ENCODE measurements at regions not wholly inside any gene's neighbourhood (a gene's known extent, or its start where the extent isn't known, plus 50 kb on each side); places are given as distances from the start of the nearest gene placed in this dataset.

DNA sequence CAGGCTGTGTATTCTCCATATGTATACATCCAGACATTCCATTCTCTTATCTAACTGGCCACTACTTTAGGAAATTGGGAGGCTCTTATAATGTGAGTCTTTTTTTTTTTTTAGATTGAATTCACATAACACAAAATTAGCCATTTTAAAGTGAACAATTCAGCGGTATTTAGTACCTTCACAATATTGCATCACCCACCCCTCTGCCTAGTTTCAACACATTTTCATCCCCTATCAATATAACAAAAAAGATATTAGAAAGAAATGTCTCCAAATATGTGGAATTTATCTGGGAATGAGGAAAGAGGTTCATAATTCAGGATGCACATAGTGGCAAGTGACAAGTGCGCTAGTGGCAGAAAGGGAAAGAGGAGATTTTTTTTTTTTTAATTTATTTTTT is 228.5 kb downstream of the ICE1 start (continued):
- TF ChIP-seq HMGXB4 (CRISPR knock-in tag; IDR thresholded peaks at IDR 0.05) = no peak
- no peak for TF ChIP-seq OVOL2 (CRISPR knock-in tag; IDR thresholded peaks at IDR 0.05; ENCODE audit: borderline replicate concordance)

DNA sequence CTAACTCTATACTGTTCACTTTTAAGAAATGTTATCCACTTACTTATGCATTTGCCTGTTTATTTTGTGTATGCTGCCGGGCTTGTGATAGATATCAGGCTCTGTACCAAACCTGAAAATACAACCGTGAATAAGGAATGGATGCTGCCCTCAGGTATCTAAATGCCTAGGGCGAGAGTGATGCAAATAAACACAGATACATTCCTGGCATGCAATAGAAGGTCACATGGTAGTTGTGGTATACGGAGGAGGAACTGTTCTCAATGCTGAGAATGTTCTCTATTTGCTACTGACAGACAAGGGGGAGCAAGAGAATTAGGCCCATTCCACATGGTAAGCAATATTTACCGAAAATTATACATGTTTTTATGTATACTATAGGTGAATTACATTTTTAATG is 227.8 kb downstream of the ICE1 start:
- Mint-ChIP-seq H3K27ac (no peak overlapping the region), H3K27me3 (ENCODE audit: low read depth) (no peaks in the 10 kb centered on the region; the same call in 1 of the 2 replicates), H3K9me3 (no peaks in the 10 kb centered on the region; the same call in 1 of the 2 replicates), H3K36me3 (no peaks in the 10 kb centered on the region), H3K4me1 (peaks cover 7% of the 10 kb centered on the region), H3K4me3 (no peak overlapping the region)
- peak; percentile 52 for ATAC-seq
- TF ChIP-seq ZNF425 (CRISPR knock-in tag; conservative IDR thresholded peaks at IDR 0.05) = no peak
- TF ChIP-seq ZNF317 (CRISPR knock-in tag; IDR thresholded peaks at IDR 0.05; ENCODE audit: borderline replicate concordance, low read depth) = no peak
- TF ChIP-seq NFATC4 (CRISPR knock-in tag; IDR thresholded peaks at IDR 0.05) = no peak
- no peak for TF ChIP-seq HMGXB4 (CRISPR knock-in tag; IDR thresholded peaks at IDR 0.05)
- no peak for TF ChIP-seq ELF4 (CRISPR knock-in tag; IDR thresholded peaks at IDR 0.05; ENCODE audit: low read depth)
- TF ChIP-seq TCF7 (CRISPR knock-in tag; IDR thresholded peaks at IDR 0.05; ENCODE audit: low read depth) = no peak
- no peak for TF ChIP-seq ESRRA (CRISPR knock-in tag; IDR thresholded peaks at IDR 0.05; ENCODE audit: borderline replicate concordance)
- no peak for TF ChIP-seq TEAD1 (CRISPR knock-in tag; IDR thresholded peaks at IDR 0.05)
- TF ChIP-seq, protein P1, sequence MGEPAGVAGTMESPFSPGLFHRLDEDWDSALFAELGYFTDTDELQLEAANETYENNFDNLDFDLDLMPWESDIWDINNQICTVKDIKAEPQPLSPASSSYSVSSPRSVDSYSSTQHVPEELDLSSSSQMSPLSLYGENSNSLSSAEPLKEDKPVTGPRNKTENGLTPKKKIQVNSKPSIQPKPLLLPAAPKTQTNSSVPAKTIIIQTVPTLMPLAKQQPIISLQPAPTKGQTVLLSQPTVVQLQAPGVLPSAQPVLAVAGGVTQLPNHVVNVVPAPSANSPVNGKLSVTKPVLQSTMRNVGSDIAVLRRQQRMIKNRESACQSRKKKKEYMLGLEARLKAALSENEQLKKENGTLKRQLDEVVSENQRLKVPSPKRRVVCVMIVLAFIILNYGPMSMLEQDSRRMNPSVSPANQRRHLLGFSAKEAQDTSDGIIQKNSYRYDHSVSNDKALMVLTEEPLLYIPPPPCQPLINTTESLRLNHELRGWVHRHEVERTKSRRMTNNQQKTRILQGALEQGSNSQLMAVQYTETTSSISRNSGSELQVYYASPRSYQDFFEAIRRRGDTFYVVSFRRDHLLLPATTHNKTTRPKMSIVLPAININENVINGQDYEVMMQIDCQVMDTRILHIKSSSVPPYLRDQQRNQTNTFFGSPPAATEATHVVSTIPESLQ (CRISPR knock-in tag; IDR thresholded peaks at IDR 0.05) = no peak
- TF ChIP-seq GABPB1 (CRISPR knock-in tag; IDR thresholded peaks at IDR 0.05) = no peak
- TF ChIP-seq SOX15 (CRISPR knock-in tag; IDR thresholded peaks at IDR 0.05) = no peak
- TF ChIP-seq, protein P2, sequence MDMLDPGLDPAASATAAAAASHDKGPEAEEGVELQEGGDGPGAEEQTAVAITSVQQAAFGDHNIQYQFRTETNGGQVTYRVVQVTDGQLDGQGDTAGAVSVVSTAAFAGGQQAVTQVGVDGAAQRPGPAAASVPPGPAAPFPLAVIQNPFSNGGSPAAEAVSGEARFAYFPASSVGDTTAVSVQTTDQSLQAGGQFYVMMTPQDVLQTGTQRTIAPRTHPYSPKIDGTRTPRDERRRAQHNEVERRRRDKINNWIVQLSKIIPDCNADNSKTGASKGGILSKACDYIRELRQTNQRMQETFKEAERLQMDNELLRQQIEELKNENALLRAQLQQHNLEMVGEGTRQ (CRISPR knock-in tag; IDR thresholded peaks at IDR 0.05) = no peak
- no peak for TF ChIP-seq ZBTB21 (CRISPR knock-in tag; IDR thresholded peaks at IDR 0.05; ENCODE audit: borderline replicate concordance)
- TF ChIP-seq EMX1 (CRISPR knock-in tag; IDR thresholded peaks at IDR 0.05) = no peak
- no peak for TF ChIP-seq ATF1 (CRISPR knock-in tag; IDR thresholded peaks at IDR 0.05)
- no peak for TF ChIP-seq FOXJ3 (CRISPR knock-in tag; IDR thresholded peaks at IDR 0.05; ENCODE audit: borderline replicate concordance)
- TF ChIP-seq, protein P3, sequence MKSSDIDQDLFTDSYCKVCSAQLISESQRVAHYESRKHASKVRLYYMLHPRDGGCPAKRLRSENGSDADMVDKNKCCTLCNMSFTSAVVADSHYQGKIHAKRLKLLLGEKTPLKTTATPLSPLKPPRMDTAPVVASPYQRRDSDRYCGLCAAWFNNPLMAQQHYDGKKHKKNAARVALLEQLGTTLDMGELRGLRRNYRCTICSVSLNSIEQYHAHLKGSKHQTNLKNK (CRISPR knock-in tag; IDR thresholded peaks at IDR 0.05) = no peak
- TF ChIP-seq, protein P4, sequence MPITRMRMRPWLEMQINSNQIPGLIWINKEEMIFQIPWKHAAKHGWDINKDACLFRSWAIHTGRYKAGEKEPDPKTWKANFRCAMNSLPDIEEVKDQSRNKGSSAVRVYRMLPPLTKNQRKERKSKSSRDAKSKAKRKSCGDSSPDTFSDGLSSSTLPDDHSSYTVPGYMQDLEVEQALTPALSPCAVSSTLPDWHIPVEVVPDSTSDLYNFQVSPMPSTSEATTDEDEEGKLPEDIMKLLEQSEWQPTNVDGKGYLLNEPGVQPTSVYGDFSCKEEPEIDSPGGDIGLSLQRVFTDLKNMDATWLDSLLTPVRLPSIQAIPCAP (CRISPR knock-in tag; IDR thresholded peaks at IDR 0.05) = no peak
- TF ChIP-seq ZNF423 (CRISPR knock-in tag; IDR thresholded peaks at IDR 0.05) = no peak
- ChIA-PET CTCF (no interaction called here), POLR2A (no interaction called here)
- no peak for DNase-seq (ENCODE audit: low spot score)
